Activated T-helper 1 cell treated with Interleukin-2 at 50 U/mL for 16 hours (primary cell): ENCODE measurements at regions not wholly inside any gene's neighbourhood (a gene's known extent, or its start where the extent isn't known, plus 50 kb on each side); places are given as distances from the start of the nearest gene placed in this dataset.

Experiments
- DNase-seq: peaks from one replicate; pipeline ENCODE4 v3.0.0-alpha.2; 2020; ENCODE audit warnings: low read depth

DNA sequence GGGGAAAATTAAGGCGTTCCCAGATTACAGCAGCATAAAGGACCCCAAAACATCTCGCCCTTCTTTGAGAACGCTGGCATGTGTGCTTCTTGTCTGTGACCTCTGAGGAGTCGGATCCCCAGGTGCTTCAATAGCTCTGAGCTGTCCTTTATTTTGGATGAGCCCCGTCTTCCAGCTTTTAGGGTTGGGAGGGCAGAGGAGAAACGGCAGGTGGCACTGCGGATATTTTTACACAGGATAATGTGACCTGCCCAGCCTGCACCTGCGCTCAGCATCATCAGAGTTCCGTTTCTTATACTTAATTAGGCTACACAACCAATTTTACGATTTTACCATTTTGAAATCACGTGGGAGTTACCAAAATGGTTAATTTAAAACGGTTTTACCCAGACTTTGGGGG is 147.7 kb upstream of the RPS6KA2 start:
- no peak for DNase-seq

DNA sequence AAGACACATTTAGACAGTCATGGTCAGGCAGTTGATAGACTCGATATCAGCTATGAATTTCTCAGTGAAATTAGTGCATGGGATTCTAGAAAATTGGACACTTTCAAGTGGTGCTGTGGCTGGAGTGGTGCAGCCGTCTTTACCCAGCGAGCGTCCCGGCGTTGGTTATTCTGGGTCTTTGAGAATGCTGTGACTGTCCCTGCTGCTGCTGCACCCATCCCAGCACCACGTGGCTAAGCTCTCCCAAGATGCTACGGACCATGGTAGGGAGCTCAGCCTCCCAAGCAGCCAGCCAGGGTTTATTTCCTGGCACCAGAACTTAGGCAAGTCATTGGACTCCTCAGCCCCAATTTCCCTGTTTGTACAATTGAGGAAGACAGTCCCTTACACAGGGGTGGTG is 147.2 kb upstream of the RPS6KA2 start:
- no peak for DNase-seq

DNA sequence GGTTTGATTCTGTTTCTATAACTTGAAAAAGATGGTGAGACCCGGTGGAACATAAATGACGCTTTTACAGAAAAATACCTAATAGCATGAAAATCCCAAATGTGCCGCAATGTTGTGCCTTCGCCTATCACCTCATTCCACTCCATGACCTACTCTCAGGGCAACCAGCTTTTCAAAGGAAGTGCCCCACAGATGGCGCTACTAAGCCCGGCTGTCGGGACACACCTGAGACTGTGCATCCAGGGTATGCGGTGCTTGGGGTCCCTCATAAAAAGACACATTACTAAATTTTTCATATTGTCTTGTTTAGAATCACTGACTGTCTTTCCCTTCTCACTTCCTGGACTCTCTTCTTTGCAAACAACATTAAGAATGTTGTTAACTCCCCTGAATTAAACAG is 145.5 kb upstream of the RPS6KA2 start:
- DNase-seq = no peak

DNA sequence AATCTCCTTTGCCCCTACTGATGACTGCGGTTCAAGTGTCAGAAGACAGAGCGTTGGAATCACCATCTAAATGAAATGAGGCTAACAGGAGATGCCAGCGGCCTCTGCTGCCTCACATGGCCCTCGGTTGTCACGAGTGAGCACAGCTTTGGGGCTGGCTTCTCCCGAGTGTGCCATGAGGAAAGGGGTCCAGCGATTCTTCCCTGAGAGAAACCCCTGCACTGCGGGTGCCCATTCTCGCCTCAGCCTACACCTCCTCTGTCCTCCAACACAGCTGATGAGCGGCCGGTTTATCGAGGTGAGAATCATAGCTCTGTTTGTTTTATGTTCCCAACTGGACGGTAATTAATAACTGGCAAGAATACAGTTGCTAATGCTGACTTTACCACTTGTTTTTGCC is 144.7 kb upstream of the RPS6KA2 start:
- DNase-seq = no peak

DNA sequence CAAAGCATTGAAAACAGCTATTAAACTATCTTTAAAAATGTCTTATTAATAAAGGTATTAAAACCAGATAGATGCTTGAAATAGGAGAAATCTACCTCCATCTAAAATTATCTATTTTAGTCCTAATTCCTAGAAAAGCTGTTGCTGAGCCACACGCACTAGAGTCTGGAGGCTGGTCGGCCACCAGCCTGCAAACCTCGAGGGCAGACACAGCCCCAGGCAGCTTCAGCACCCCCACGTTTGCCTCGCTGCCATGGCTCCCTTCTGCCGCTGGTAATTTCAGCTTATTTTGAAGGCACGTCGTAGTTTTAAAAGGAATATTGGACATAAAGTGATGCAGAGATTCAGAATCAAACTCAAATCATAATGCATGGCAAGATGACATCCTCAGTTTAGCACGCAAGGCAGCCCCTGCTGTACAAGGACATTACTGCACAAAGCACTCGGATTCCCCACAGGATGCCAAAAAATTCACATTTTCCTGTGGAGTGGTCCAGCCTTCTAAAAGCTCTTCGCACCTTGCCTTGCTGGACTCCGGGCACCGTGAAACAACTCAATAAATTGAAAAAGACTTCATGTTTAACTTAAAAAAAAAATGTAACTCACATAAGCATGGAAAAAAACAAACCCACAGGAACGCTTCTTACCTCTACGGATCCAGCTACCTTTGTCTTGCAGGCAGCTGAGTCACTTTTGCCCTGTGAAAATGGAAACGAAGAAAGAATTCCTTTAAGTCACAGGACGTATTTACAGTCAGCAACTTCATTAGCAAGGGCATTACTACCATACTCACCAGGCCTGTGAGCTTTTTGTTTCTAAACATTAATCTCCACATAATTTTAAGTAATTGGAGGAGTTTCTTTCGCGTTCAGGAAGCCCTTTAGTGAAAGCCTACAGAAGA is 143.4 kb upstream of the RPS6KA2 start:
- DNase-seq = no peak

DNA sequence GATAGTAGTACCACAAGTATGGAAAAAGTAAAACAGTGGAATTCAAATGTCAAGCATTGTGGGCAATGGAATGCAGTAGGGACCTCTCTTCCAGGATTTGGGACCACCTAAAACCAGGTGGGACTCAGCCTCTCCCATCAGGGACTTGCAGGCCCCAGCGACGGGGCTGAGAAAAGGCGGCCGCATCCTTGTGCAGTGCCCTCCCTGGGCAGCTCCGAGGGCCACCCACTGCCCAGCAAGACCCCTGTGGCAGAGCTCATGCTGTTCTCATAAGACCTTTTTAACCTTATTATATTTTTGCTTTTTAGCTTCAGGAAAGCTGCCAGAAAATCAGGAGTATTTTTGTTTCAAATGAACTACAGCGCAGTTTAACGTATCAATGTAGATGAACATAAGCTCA is 142.6 kb upstream of the RPS6KA2 start:
- no peak for DNase-seq

DNA sequence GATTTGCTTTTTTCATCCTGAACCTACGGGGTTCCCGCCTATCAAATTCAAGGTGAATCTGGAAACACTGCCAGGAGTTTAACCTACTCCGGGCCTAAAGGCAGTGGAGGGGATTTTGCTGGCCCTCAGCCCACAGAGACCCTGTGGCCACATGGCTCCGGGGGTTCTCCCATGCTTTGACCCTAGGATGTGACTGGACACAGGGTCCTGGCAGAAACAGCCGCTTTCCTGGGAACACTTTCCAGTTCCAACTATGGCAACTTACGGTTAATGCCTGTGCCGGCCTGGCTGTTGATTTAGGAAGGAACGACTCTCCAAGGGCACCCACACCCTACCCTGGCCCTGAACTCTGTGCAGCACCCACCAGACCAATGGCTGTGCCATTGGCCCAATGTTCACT is 141.7 kb upstream of the RPS6KA2 start:
- no peak for DNase-seq

DNA sequence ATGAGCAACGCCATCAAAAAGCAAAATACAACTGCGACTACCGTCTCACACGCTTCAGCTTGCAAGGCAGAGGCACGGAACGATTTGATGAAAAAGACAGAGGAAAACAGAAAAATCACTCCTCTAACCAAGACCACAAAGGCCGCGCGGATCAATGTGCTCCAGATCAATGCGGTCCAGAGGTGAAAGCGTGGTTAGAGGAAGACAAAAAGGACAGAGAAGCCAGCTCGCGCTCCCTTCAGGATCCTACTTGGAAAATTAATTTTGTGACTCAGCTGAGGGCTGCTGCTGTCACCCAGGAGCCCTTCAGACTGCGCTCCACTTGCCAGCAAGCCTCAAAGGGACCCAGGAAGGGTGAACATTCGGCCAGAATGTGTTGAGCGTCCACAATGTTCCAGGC is 140.2 kb upstream of the RPS6KA2 start:
- DNase-seq = no peak

DNA sequence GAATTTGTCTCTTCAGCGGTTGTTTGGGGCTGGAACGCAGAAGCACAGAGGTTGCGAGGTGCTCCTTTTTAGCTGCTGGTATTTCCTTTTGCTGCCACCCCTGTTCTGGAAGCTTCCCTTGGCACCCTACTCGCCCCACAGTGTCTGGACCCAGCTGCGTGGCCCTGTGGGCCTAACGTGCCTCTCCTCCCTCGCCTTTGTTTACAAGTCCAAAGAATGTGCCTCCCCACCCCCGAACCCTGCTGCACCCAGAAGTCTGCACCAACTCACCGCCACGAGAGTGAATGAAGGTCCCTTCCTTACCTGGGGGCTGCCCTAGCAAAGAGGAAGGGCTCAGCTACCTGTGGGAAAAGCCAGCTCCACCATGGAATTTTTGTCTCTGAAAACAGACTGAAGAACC is 139.7 kb upstream of the RPS6KA2 start:
- DNase-seq = no peak

DNA sequence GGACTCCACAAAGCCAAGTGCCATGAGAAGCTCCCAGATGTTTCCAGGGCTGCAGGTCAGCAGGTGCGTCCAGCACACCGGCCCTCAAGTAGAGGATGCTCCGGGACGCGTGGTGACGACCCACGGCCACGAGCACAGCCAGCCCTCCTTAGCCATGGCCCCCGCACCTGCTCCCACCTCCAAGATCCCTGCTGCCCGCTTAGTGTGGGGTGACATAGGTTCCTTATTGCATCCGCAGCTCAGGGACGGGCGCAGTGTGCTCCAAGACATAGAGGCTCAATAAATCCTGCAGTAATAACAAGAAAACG is 138.1 kb upstream of the RPS6KA2 start:
- DNase-seq = no peak

DNA sequence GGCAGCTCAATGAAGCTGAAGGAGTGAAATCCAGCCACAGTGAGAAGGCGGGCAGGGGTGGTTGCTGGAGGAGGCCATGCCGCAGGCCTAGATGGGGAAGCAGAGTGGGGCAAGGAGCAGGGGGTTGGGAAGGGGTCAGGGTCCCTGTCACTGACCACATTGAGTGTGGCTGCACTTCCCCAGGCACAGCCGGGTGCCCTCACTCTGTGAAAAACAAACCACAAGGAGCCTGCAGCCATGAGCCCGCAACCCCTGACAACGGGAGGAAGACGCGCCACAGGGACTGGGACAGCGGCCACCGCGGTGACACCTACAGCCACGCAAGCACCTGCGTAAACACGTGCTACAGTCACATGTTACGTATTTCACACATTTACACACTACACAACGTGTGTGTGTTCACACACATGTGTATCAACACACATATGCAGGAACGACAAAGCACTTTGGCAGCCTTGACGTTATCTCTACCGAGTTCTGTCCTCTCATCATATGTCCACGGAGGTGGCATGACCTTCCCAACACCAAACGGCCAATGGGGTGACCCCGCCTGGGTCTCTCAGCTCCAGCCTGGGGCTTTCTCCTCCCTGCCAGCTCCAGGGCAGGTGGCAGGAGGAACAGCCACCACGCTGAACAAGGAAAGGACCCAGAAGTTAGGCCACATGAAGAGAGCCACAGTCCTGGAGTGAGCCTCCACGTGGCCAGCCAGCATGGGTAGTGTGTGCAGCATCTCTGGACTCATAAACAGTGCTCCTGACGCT is 137.6 kb upstream of the RPS6KA2 start:
- DNase-seq = no peak

DNA sequence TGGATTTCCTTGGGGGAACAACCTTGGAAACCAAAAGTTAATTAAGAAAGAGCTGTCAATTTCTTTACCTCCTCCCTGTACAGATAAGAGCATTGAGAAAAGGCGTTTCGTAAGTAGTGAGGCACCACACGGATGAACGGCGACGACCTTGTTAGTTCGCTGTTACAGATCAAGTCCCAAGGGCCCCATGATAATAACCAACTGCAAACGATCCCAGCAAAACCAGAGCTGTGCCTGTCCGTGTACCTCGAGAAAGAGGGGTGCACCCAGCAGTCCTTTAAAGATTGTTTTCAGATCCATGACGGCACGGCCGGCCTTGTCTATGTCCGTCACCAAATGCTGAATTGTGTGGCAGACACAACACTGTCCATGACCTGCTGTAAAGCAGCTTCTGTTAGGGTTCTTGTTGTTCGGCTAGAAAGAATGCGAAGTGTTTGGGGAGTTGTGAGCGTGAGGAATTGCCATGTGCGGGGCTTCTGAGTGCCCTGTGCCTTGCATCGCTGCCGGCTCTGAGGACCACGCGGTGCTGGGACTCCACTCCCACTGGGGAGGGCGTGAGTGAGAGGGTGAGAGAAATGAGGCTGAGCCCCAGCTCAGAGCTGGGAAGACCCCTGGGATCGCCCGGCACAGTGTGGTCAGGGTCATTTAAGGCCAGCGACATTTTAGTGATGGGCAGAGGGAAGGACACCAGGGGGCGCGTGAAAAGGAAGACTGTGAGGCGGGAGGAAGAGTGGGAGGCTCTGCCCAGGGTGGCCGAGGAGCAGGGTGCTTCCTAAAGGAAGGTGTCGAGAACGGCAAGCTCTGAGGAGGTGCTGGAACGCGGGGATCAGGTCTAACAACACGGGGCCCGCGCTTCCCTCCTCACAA is 136.8 kb upstream of the RPS6KA2 start:
- DNase-seq = no peak

DNA sequence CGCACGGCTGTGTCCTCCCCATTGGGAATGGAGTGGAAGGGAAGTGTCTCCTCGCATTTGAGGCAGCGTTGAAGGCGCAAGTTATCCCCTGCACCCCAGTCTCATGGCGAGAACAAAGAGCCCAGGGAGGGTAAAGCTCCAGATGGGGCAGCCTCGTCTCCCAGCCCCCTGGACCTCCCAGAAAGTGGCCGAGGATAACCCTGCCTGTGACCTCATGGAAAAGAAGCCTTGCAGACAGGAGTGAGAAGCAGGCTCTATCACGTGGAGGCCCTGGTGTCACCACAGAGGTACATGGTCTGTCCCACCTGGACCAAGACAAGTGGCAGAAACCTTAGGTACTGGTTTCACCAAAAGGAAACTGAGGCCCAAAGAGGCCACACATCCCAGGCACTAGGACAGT is 134.8 kb upstream of the RPS6KA2 start:
- DNase-seq = no peak

DNA sequence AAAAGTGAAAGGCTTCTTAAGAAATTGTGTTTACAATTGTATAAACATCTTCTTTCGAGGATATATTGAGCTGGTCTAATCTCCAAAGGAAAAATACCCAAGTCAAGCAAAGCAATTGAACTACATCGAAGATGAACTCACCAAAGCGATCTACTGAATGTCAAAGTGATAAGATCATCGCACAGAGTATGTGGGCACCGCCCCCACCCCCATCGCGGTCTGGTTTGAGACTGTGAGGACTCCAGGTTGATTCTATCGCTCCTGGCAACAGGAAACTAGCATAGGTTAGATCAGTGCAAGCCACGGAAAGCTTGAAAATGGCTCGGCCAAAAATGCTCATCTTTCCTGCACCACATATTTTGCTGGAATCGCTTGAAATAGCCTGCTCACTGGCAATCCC is 133.2 kb upstream of the RPS6KA2 start:
- peak; percentile 28 for DNase-seq

DNA sequence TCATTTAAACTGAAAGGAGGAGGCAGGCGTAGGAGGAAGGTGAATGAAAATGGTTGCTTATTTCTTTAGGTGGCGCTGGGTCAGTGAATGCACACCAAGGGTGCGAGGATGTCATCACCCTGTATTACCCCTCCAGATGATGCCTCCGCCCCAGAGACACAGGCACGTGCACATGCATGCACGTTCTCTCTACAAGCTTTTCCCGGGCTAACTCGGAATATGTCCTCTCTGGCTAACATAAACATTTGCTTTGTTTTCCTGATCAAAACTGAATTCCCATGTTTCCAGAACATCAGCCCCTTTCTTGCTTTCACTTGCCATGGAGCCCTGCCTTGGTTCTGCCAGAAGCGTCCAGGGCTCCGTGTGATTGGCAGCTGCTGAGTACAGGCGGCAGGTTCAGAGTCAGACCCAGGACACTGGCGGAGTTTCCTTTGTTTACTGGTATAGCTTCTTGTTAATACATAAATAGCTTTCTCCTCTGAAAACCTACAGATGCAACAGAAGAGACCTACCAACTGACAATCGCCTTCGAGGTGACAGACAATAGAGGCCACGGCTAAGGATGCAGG is 131.2 kb upstream of the RPS6KA2 start:
- no peak for DNase-seq

DNA sequence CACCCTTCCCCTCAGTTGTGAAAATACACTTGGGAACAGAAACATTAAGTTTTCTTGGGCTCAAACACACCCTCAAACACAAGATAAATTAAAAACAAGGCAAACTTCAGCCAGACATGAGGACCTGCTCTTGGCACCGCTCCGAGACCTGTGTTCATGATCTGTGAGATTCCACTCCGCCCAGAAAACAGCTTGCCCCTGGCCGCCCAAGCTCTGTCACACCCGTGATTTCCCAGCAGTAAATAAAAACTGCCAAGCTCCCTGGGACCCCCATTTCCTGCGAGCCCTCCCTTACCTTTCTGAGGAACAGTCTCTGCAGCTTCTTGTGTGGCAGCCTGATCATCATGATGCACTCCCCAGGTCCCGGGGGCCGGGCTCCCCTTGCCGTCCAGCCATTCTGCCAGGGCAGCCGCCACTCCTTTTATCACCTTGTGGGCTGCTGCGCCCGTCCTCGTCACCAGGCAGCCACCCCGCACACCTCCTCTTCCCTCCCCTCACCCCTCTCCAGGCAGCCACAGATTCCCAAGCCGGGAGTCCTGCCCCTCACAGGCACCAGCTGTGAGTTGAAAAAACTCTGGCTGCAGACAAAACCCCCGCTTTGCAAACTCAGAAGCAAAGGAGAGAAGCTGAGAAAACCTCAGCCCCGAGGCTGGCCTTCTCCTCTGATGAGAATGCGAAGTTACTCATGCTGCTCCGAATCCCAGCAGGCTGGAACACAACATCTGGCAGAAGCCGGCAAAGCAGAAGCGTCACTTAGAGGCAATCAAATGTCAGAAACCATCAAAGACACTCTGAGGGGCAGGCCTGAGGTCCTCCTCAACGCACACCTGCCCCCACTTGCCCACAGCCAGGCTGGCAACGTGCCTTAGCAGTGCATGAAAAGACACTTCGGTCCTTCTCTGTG is 130.4 kb upstream of the RPS6KA2 start:
- no peak for DNase-seq

DNA sequence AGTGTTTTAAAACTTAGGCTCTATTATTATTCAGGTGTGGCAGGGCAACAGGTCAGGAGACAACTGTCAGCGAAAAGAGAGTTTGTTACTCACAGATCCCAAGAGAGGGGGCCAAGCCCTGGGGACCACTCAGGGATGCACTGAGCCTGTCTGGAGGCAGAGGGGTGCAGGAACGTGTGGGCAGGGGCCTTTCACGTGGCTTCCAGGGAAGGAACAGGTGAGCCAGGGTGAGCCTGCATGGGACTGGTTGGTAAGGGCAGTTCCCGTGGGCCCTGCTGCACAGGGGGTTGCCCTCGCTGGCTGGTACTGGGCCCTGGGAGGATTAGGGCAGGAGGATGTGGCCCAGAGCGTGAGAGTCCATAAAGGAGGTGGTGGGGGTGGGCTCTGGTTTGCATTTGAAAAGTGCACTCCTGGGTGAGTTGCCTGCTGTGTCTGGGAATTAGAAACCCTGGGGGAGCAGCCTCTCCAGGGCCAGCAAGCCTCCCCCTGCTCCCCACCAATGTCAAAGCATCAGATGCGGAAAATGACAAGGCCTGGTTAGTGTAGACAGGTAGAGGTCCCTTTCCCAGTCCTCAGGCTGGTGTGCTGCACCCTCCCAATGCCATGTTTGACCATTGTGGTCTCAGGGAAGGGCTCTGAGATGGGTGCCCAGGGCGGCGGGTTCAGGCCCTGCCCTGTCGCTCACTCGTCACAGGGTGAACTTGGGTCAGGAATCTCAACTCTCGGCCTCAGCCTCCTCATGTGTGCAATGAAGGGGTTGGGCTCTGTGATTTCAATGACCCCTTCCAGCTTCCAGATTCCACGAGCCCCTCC is 127.4 kb upstream of the RPS6KA2 start:
- DNase-seq = no peak

DNA sequence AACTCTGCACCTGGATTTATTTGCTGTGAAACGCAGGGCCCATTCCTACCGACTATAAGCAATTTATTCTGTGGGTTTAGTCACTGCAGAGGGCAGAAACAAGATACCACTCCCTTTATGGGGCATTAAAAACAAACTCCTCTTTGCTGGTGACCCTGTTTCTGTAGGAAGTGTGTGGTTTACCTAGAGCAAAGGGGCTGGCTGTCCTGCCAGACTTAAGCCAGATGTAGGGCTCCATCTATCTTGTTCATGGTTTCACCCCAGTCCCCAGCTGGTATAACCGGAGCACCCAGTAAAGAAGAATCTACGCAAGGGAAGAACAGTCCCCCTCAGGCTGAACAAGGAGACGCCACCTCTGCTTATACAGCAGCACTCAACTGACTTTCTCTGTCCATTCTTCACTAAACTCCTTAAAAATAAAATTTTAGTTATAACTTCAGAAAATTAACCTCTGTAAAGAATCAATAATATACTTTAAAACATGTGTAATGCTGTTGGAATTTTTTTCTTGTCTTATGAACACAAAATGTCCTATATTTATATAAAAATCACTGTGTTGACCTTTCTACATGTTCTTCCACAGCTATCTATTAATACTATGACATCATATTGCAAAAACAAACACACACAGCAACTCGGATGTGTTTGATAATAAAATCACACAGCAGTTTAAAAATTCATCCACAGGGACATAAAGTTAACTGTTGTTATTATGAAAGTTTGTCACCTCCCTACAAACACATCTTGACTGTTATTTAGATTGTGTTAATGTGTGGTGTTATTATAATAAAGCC is 126.1 kb upstream of the RPS6KA2 start:
- no peak for DNase-seq

DNA sequence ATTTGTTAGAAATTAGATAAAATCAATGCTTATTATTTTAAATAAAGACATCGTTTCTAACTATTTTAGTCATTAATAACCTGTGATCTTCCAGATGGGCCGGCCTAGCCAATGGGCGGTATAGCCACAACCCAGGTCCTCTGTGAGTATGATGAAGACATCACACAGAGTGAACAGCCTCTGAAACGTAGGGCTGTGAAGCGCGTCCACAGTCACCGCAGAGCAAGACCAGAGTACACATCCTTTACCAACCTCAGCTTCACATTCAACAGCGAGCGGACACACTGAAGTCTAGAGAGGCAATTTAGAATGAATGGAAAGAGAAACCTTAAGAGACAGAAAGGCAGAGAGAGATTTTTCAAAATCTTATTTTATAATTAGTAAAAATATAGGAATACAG is 125.0 kb upstream of the RPS6KA2 start:
- DNase-seq = no peak
